Forelimb muscle (tissue), 1 donor: ENCODE measurements at regions not wholly inside any gene's neighbourhood (a gene's known extent, or its start where the extent isn't known, plus 50 kb on each side); places are given as distances from the start of the nearest gene placed in this dataset.

ENCODE experiments used
- DNase-seq: peaks from one replicate; pipeline ENCODE4 v3.0.0-alpha.2; 2013; ENCODE audit warnings: low read depth

DNA sequence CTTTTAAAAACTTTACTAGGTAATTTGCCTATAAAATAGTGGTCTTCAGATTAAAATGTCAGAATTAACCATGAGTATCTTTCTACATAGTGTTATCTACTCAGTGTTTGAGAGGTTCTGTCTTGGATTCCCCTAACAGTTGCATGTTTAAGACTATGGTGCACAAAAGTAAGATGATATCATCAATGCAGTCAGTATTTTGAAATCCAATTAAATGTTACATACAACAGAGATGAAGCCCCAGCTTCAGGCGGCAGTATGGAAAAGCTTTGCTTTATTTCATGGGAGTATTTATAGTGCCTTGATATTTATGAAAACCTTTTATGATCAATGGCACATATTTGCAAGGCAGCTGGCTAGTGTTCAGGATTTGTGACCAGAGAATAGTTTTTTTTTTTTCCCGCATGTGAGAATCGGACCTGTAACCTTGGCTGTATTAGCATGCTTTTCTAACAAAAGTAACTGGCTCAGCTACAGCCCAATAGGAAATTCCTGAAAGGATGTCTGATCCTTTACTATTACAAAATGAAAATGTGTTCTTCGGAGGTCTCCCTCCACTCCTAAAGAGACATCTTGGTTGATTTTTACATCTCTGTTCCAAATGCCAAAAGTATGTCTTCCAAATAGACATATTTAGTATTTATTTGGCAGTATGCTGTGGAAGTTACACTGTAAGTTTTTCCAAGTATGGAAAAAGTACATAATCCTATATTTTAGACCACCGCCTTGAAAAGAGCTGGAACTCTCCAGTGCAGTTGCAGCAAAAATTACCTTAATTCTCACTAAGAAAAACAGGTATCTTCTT, 319.3 kb upstream of the UBE2E3 start:
- DNase-seq = peak; percentile 56

DNA sequence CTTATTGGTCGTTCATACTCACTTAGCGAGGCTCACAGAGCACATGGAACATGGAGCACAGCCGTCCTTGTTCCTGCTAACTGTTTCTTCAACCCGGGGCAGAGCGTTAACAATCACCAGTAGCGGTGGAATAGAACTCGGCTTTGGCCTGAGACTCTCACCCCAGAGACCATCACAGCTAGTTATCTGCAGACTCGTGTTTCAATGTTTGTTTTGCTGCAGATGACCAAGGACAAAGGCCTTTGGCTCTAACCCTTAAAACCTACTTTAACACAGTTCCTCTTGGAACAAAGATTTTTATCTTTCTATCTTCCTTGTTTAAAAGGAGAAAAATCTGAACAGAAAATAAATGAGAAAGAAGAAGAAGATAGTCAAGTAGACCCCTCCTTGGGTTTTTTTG, 320.2 kb upstream of the UBE2E3 start:
- DNase-seq = no peak

DNA sequence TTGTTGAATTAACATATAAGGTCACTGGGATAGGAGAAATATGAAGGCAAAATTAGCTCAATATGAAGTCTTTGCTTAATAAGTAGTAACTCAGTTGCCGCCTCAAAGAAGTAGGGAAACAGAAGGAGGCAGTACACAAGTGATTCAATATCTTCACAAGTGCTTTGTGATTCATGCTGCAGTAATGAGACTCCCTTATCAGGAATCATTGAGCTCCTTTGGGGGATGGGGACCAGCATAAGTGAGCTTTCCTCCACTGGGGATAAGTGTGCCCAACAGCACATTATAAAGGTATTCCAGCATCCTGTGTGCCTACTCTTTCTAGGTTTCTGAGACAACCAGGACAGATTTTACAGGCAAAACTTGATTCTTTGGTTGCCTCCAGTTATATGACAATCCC, 323.4 kb upstream of the UBE2E3 start:
- DNase-seq = no peak

DNA sequence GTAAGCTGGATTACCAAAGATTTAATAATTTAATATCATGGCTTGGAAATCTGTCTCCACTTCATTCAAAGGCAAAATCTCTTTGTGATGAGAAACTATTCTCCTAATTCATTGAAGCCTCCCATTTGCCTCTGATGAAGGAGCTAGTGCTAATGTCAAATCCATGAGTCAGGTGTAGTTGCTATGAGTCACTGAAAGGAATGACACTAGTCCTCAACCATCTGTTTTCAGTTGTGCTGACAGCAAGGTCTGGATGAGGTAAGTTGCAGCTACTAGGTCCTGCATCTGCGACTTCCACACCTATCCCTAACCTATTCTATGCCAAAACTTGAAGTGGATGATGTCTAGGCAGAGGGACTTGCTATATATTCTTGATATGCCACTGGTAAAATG, 324.0 kb upstream of the UBE2E3 start:
- DNase-seq = no peak

DNA sequence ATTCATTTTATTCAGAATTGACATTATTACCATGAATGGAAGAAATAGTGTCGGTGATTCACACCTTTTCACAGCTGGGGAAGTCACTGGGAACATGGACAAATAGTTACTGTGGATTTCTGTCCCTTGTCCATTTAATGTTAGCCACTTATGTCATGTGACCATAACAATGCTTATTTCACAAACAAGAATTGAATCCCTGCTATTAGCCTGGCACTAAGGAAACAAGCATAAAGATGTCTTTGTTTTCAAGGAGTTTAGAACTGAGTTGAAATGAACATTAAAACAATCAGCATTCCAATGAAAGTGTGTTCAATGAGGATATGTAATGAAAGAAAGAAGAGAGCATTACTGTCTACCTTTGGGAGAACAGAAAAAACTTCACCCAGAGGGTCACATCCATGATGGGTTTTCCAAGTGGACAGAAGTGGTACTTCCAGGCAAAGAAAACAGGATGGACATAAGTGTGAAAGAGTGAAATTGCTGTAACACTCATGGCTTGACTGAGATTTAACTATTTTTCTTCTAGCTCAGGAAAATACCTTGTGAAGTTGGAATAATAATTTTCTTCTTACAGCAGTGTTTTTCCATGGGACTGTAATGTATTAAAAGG, 324.5 kb upstream of the UBE2E3 start:
- no peak for DNase-seq

DNA sequence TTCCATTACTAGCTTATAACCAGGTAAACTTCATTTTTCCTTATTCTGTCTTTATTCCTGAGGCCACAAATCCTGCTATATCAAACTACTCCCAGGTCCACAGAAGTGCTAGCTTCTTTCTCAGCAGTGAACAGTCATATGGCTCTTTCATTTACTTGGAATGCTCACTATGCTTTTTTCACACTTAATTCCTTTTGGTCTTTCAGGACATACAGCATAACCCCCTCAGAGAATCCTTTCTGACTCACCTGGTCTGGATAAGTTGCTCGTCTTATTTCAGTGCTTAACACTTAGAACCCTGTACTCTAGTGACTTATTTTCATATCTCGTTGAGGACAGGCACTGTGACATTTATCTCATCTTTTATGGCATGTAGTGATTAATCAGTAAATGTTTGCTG, 325.0 kb upstream of the UBE2E3 start:
- no peak for DNase-seq

DNA sequence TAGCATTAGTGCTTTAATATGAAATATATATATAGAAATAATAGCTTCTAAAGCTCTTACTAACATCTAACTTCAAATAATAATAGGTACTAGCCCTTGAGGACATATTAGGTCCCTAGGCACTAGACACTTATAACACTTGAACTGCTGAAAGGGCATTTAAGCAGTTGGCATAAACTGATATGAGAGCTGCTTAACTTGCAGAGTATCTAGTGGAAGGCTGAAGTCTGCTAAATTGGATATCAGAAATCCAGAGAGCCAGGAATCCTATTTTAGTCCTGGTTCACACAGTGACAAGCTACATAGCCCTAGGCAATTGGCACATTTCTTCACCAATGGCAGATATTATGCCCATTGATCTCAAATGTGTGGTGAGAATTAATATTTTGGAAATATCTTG, 326.9 kb upstream of the UBE2E3 start:
- no peak for DNase-seq

DNA sequence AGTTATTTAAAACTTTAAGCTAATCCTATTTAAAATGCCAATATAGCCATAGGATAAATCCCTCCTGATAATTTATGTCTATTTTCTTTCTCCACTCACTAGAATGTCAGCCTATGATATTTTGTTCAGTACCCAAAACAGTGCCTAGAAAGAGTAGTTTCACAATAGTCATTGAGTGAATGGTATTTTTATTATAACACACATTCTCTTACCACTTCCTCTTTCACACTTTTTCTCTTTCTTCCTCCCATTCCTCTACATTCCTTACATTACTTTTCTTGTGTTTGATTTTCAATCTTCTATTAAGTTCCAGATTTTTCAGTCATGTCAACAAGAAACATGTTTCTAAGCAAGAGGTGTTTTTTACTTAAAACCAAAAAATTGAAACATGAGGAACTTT, 327.6 kb upstream of the UBE2E3 start:
- no peak for DNase-seq

DNA sequence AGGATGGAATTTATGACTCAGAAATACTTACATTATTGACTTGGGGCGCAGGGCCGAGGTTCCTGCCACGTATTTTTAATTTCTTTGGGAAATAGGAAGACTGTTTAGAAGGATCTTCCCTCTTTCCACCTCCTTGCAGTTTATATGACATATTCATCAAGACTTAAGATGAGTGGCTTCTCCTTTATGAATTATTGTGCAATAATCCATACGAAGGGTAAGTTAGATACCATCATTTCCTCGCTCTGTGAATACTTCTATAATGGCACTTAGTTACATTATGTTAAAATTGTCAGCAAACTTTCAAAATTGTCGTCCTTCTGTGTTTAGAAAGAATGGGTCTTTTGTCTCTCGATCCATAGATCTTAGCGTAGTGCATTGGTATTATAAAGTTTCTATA, 328.8 kb upstream of the UBE2E3 start:
- DNase-seq = no peak

DNA sequence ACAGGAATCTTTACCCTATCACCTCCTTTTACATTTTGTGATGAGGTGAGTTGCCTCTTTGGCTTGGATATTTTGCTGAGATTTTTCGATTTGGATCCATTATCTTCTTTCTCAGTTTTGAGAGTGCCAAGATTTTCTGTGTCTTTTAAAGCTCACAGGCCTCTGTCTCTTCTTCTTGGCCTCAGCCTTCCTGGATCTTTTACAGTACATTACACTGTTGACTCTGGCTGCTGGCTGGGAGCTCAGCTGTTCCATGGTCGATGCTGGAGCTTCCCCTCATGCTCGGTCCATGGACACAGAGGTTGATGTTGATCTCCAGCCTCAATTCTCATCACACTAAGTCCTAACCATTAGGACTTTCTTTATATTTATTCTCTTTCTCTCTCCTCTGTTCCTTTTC, 332.8 kb upstream of the UBE2E3 start:
- DNase-seq = peak; percentile 88

DNA sequence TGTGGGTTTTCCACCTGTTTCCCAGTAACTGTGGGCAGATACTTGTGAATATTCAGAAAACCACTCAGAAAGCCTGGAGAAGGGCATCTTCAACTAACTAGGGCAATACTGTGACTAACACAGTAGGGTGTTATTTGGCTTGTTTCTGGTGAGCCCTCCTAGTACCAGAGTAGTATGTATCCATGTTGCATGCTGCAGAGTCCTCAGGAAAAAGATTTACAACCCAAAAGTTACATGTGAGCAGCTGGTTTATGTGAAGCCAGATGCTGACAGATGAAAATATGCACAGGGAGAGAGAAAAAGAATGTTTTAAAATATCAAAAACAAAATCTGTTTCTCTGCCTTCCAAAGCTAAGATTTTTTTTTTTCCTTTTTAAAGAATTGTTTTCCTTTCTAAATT, 333.2 kb upstream of the UBE2E3 start:
- peak; percentile 60 for DNase-seq

DNA sequence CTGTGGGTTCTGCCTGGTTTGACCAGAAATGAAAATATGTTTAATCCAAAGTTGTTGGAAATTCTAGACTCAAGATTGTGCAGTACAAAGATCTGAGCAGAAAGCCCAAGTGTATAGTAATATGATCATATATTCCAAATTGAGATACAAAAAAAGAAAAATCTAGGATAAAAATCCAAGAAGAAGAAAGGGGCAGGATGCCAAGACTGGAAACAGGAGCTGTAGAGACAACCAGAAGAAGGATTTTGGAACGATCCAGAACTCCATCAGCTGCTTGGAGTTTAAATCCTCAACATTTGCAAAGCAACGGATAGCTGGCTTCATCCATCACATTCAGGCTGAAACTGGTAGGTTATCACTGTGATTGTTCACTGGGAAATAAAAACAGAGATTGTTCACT, 333.6 kb upstream of the UBE2E3 start:
- DNase-seq = peak; percentile 49

DNA sequence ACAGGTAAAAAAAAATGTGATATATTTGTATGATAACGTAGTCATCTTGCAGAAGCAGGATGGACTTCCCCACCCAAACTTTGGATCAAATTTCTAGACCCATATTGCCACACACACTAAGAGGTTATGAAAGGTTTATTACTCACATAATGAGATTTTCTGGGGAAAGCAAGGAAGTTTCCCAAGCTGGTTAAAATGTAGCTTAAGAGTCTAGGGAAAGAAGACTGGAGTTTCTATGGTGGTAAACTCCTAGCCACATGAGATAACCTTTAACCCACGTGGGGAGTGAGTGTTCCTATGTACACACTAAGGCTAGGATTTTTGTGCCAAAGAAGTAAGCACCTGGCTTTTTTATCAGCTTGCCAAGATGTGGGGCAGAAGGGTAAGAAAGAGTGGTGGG, 335.7 kb upstream of the UBE2E3 start:
- DNase-seq = no peak

DNA sequence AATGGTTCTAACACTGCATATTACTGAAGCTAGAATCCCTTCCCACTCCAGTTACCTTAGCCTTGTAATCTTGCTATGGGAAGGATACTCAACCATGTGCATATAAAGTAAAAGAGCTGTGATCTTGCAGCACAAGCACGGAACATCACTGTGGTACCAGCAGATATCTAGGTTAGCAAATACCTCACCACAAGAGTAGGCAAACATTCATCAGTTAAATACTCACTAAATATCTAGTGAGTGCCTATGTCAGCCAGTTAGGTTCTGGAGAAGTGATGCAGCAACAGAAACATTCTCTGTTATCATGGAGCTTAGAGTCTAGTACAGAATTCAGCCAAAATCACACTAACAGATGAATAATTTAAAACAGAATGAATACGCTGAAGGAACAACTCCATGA, 349.6 kb upstream of the UBE2E3 start:
- DNase-seq = no peak

DNA sequence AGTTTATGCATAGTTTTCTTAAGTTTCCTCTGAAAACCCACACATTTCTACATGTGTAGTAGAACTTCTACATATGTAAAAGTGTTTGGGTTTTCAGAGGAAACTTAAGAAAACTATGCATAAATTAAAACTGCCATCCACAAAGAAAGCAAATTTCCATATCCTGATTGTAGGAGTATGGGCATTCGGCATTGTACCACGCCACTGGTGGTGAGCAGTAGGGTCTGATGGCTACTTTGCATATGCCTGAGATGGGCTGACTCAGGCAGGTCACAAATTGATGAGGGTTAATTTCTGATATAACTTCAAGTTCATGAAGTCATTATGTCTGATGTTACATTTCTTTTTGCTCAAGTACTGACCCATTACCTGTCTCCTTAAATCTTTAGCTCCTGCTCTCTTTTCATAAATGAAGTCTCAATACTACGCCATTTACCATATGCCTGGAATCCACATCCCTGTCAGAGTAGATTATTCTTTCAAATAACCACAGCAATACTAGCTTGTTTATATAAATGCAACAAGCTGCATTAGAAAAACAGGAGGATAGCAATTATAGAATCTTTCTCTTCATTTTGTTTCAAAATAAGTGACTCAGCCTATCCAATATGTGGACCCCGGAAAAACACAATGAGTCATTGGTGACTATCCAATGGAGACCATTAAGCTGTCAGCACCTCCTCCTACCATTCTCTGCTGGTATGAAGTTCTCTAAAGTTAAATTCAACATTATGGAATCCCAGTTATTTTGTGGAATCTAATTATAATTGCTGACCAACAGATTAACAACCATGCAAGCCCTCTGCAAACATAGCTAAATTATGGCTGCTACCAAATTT, 355.2 kb upstream of the UBE2E3 start:
- no peak for DNase-seq

DNA sequence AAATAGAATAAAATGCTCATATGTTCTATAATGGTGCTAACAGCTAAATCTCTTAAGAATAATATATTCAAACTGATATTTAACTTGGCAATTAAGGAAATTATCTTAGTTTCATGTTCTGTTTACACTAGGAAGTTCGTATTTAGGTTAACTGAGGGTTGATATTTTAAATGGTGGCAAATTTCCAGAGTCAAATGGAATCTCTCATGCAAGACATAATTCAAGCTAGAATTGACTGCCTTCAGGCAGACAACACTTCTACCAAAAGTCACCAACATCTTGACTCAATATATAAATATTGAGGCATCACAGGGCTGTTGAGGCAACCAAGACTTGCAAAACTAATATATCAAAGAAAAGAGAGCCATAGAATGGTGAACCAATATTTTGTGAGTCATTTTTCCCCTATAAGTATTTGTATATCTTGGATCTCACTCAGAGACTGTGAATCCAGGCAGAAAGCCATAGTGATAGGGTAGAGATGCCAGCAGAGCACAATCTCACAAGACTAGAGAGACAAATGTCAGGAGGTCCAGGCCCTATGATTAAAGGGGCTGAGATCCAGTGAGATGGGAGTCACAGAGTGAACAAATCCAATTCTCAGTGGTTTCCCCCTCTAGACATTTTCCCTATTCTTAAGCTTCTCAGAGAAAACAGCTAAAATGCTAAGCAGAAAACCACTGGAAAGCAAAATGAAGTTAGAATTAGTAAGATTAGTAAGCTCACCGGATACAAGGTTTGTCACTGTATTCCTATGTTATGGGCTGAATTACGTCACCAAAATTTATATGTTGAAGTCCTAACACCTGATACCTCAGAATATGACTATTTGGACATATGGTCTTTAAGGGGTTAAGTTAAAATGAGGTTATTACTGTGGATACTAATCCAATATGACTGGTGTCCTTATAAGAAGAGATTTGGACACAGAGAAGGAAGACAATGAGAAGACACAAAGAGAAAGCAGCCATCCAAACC, 358.2 kb upstream of the UBE2E3 start:
- no peak for DNase-seq

DNA sequence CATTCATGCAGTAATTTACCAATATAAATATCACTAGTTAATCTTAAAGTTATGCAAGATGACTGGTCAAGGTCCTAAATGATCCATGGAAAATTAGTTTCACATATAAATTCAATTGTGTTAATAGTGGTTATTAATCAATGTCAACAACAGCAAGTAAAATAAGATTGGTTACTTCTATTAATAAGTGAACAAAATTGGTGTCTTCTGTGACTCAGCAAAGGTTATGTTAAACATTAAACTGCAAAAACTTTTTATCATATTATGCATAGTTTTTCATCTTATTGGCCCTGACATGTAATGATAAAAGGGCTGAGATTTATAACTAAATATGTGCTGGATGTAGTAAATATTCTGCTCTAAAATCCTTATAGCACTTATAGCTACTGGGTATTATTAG, 359.0 kb upstream of the UBE2E3 start:
- DNase-seq = no peak

DNA sequence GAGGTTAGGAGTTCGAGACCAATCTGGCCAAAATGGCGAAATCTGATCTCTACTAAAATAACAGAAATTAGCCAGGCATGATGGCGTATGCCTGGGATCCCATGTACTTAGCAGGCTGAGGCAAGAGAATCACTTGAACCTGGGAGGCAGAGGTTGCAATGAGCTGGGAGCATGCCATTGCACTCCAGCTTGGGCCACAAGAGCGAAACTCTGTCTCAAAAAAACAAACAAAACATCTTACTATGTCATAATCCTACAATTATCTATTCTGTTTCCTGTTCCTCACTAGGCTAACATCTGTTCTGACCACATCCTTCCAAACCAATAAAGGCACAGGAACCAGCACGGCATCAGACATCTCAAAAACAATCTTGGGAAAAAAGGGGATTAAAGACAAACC, 361.8 kb upstream of the UBE2E3 start:
- no peak for DNase-seq

DNA sequence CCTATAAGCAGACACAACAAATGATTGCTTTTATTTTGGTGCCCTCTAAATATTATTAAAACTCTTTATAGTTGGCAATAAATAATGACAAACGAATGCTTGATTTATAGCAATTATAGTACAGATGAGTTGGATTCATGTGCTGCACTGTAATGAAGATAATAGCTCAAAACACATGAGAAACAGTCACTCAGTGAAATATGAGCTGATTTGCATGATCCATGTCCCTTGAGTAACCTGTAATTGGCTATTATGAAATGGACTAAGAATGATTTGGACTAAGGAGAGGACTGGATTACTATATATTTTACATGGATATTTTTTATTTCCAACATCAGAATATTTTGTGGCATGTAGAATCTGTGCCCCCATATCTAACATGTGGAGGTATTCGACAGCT, 365.6 kb upstream of the UBE2E3 start:
- no peak for DNase-seq

DNA sequence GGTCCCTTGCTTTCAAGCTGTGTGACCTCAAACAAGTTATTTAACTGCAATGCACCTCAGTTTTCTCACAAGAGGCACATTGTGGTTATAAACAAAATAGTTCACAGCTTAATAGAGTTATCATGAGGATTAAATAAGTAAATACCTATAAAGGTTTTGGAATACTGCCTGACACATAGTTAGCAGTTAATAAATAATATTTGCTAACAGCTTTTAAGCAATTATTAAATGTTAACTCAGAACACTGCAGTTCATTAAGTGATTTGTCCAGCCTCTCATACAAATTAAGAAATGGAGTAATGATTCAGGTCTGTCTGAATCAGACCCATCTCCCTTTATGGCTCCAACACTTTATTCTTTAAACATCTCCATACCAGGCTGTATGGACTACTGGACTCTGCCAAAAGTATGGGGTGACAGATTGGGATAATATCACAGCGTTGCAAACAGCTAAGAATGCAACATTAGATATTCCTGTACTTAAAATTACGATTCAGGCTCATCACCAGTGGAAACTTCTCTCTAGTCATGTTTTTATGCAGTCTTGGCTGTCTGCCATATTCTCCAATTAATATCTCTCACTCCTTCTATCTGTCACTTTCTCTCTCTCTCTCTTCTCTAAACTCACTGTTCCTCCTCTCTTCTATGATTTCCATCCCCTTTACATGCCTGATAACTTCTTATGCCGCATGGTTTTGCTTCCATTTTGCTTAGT, 370.6 kb upstream of the UBE2E3 start:
- DNase-seq = no peak

DNA sequence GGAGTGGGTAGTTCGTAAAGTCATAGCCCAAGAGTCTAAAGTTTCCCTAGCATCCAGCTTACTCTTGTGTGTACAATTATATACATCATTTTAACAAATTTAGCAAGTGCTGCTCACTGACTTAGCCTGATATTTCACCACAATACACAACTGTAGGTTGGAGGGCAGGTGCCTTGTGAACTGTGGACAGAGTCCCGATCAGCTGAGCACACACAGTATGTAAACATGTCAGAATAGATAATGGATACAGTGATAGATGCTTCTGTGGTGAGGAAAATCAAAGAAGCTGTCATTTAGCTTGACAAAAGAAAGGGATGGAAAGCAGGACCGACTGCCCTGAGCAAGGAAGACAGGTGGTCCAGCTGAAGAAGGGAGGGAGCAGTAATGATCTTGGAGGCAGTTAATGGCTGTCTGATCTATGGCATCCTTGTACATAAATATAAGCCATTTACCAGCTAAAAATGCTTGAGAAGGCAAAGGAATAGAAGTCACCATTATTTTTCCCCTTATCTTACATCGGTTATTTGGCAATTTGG, 372.8 kb upstream of the UBE2E3 start:
- DNase-seq = no peak
